Astrocyte of the cerebellum (primary cell): ENCODE measurements at regions not wholly inside any gene's neighbourhood (a gene's known extent, or its start where the extent isn't known, plus 50 kb on each side); places are given as distances from the start of the nearest gene placed in this dataset.

ENCODE experiments used
- DNase-seq: peaks from one replicate; pipeline ENCODE4 v3.0.0-alpha.2; 2011; ENCODE audit warnings: low read depth
- H3K4me3 ChIP-seq: 2 replicates; pipeline ENCODE4 v1.5.1; 2011; ENCODE audit warnings: mild to moderate bottlenecking, low read depth, low read length, moderate library complexity
- in situ Hi-C: cut with HindIII; loops from 2 replicates; pipeline ENCODE4 v1.10.0; 2017; ENCODE audit warnings: low sequenced_read_pairs
- TF ChIP-seq, protein P1 (sequence below): IDR thresholded peaks from 2 replicates; pipeline ENCODE4 v1.5.1; 2012; ENCODE audit warnings: low read length, low read depth, moderate library complexity, mild to moderate bottlenecking; ENCODE audit errors: missing control alignments

GRCh38 chr15:93855181-93855826 is 376.1 kb upstream of the MCTP2 start:
- no peak overlapping the region for H3K4me3 ChIP-seq
- no peak for DNase-seq
- in situ Hi-C loops, result no loop called here
- TF ChIP-seq, protein P1, sequence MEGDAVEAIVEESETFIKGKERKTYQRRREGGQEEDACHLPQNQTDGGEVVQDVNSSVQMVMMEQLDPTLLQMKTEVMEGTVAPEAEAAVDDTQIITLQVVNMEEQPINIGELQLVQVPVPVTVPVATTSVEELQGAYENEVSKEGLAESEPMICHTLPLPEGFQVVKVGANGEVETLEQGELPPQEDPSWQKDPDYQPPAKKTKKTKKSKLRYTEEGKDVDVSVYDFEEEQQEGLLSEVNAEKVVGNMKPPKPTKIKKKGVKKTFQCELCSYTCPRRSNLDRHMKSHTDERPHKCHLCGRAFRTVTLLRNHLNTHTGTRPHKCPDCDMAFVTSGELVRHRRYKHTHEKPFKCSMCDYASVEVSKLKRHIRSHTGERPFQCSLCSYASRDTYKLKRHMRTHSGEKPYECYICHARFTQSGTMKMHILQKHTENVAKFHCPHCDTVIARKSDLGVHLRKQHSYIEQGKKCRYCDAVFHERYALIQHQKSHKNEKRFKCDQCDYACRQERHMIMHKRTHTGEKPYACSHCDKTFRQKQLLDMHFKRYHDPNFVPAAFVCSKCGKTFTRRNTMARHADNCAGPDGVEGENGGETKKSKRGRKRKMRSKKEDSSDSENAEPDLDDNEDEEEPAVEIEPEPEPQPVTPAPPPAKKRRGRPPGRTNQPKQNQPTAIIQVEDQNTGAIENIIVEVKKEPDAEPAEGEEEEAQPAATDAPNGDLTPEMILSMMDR, result no peak

DNA sequence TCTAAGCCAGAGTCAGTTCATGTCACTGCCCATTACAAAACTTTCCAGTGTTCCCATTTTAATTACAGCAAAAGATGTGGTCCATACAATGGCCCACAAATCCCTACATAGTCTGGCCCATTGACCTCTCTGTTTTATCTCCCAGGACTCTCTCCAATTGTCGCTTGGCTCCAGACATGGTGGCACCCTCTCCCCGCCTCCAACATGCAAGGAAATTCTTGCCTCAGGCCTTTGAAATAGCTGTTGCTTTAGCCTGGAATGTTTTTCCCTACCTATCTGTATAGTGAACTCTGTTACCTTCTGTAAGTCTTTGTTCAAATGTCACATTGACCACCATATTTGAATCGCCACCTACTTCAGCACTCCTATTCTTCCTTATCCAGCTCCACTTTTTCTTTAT is 377.3 kb upstream of the MCTP2 start:
- no peak overlapping the region for H3K4me3 ChIP-seq
- in situ Hi-C loops, result no loop called here
- TF ChIP-seq, protein P1, result no peak
- DNase-seq, result no peak

- TF ChIP-seq, protein P1, result no peak
- no peak overlapping the region for H3K4me3 ChIP-seq
- no peak for DNase-seq
- in situ Hi-C loops, result no loop called here
Measured at GRCh38 chr15:93852761-93853160, 378.6 kb upstream of the MCTP2 start.

DNA sequence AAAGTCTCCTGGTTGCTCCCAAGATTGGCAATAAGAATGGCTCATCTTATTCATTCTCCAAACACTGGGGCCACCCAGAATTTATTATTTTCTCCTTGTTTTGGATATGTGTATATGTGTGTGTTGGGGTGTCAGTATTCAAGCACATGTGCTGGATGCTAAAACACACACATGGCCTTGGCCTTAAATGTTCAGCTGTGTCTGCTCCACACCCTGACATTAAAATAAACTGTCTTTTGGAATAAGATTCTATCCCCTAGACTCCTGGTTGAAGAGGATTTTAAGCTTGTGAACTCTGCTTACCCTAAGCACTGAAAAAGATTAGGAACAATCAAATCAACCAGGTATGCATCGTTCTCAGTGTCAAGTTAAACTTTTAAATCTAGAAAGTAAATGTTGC is 382.9 kb upstream of the MCTP2 start:
- in situ Hi-C loops, result no loop called here
- no peak overlapping the region for H3K4me3 ChIP-seq
- no peak for DNase-seq
- TF ChIP-seq, protein P1, result no peak

- no peak for DNase-seq
- TF ChIP-seq, protein P1, result no peak
- in situ Hi-C loops, result no loop called here
- no peak overlapping the region for H3K4me3 ChIP-seq
Measured at GRCh38 chr15:93848076-93848475, 383.3 kb upstream of the MCTP2 start.

DNA sequence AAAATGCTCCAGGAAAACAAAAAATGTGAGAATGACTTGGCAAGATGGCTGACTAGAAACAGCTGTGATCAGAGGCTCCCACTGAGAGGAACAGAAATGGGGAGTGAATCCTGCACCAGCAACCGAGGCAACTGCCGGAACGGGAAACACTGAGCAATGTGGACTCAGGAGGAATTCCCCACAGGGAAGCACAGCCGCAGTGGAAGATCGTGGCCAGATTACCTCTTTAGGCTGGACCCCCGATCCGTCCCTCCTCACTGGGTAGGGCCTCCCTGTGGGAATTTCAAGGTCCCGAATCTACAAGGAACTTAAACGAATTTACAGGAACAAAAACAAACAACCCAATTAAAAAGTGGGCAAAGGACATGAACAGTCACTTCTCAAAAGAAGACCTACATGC is 385.2 kb upstream of the MCTP2 start:
- TF ChIP-seq, protein P1, result no peak
- no peak for DNase-seq

More for the DNA sequence above, 385.2 kb upstream of the MCTP2 start:
- in situ Hi-C loops, result no loop called here
- H3K4me3 ChIP-seq, result no peak overlapping the region
